ENCODE measurements at regions not wholly inside any gene's neighbourhood (a gene's known extent, or its start where the extent isn't known, plus 50 kb on each side); places are given as distances from the start of the nearest gene placed in this dataset.
"Not testable (repeated sequence)": the region's sequence is repeated elsewhere in the genome, so short reads cannot be mapped to it uniquely, and the experiment has no call there.

- H3K9me3 Mint-ChIP-seq = no peaks in the 10 kb centered on the region
- ChIA-PET POLR2A (no interaction called here), CTCF (no interaction called here)
- H3K4me3 Mint-ChIP-seq = no peak overlapping the region
- no peaks in the 10 kb centered on the region for H3K27me3 Mint-ChIP-seq
- no peak for DNase-seq
- H3K4me1 Mint-ChIP-seq = no peaks in the 10 kb centered on the region
- no peak overlapping the region for H3K27ac Mint-ChIP-seq
- H3K36me3 Mint-ChIP-seq (ENCODE audit: low read depth) = no peaks in the 10 kb centered on the region
Observed at GRCh38 chr1:201634261-201634660, 95.3 kb downstream of the NAV1 start.

- H3K27me3 Mint-ChIP-seq = no peaks in the 10 kb centered on the region
- H3K27ac Mint-ChIP-seq = no peak overlapping the region
- H3K9me3 Mint-ChIP-seq = no peaks in the 10 kb centered on the region
- POLR2A ChIA-PET = no interaction called here
- H3K4me1 Mint-ChIP-seq = no peaks in the 10 kb centered on the region
- CTCF ChIA-PET = interaction anchor here (1.1 kb wide), 1 partner anchor 21 kb away, joined by 3 read pairs; no protein-coding TSS in a partner anchor
- no peaks in the 10 kb centered on the region for H3K36me3 Mint-ChIP-seq (ENCODE audit: low read depth)
- no peak for DNase-seq
- H3K4me3 Mint-ChIP-seq = no peak overlapping the region
Observed at GRCh38 chr1:201636097-201636496, 97.2 kb downstream of the NAV1 start.

GRCh38 chr1:201636510-201636971, 97.6 kb downstream of the NAV1 start:
- Mint-ChIP-seq H3K4me1 (no peaks in the 10 kb centered on the region), H3K36me3 (ENCODE audit: low read depth) (no peaks in the 10 kb centered on the region), H3K27me3 (no peaks in the 10 kb centered on the region), H3K27ac (no peak overlapping the region), H3K9me3 (no peaks in the 10 kb centered on the region), H3K4me3 (no peak overlapping the region)
- POLR2A ChIA-PET = no interaction called here
- CTCF ChIA-PET = interaction anchor here (1.1 kb wide), 1 partner anchor 21 kb away, joined by 3 read pairs; no protein-coding TSS in a partner anchor
- no peak for DNase-seq

GRCh38 chr1:201637282-201638079, 98.6 kb downstream of the NAV1 start:
- H3K36me3 Mint-ChIP-seq (ENCODE audit: low read depth) = no peaks in the 10 kb centered on the region
- no peaks in the 10 kb centered on the region for H3K4me1 Mint-ChIP-seq
- ChIA-PET POLR2A (no interaction called here), CTCF (no interaction called here)
- no peaks in the 10 kb centered on the region for H3K9me3 Mint-ChIP-seq
- no peak for DNase-seq
- H3K27ac Mint-ChIP-seq = no peak overlapping the region
- no peaks in the 10 kb centered on the region for H3K27me3 Mint-ChIP-seq
- no peak overlapping the region for H3K4me3 Mint-ChIP-seq

GRCh38 chr1:201639391-201639790, 100.5 kb downstream of the NAV1 start:
- H3K27me3 Mint-ChIP-seq = no peaks in the 10 kb centered on the region
- H3K4me1 Mint-ChIP-seq = no peaks in the 10 kb centered on the region
- H3K27ac Mint-ChIP-seq = no peak overlapping the region
- no peaks in the 10 kb centered on the region for H3K36me3 Mint-ChIP-seq (ENCODE audit: low read depth)
- no peak for DNase-seq
- H3K4me3 Mint-ChIP-seq = no peak overlapping the region
- ChIA-PET CTCF (no interaction called here), POLR2A (no interaction called here)
- no peaks in the 10 kb centered on the region for H3K9me3 Mint-ChIP-seq

GRCh38 chr1:201639826-201640225, 100.9 kb downstream of the NAV1 start:
- H3K4me1 Mint-ChIP-seq = no peaks in the 10 kb centered on the region
- DNase-seq = no peak
- no peak overlapping the region for H3K4me3 Mint-ChIP-seq
- no peaks in the 10 kb centered on the region for H3K27me3 Mint-ChIP-seq
- POLR2A ChIA-PET = no interaction called here
- no peaks in the 10 kb centered on the region for H3K9me3 Mint-ChIP-seq
- CTCF ChIA-PET = no interaction called here
- no peak overlapping the region for H3K27ac Mint-ChIP-seq
- no peaks in the 10 kb centered on the region for H3K36me3 Mint-ChIP-seq (ENCODE audit: low read depth)

- ChIA-PET POLR2A (no interaction called here), CTCF (no interaction called here)
- Mint-ChIP-seq H3K9me3 (no peaks in the 10 kb centered on the region), H3K27ac (no peak overlapping the region), H3K4me3 (no peak overlapping the region), H3K4me1 (no peaks in the 10 kb centered on the region), H3K36me3 (ENCODE audit: low read depth) (no peaks in the 10 kb centered on the region), H3K27me3 (no peaks in the 10 kb centered on the region)
- no peak for DNase-seq
Observed at GRCh38 chr1:201640624-201641023, 101.7 kb downstream of the NAV1 start.

GRCh38 chr1:201641524-201642253, 102.8 kb downstream of the NAV1 start:
- H3K27ac Mint-ChIP-seq = no peak overlapping the region
- CTCF ChIA-PET = interaction anchor here (0.6 to 1.5 kb wide), 3 partner anchors 15 to 1600 kb away, joined by 3 read pairs; no protein-coding TSS in a partner anchor

GRCh38 chr1:201643835-201644104, 104.8 kb downstream of the NAV1 start:
- H3K4me1 Mint-ChIP-seq = peaks cover 1% of the 10 kb centered on the region
- ChIA-PET POLR2A (no interaction called here), CTCF (no interaction called here)
- DNase-seq = no peak
- H3K36me3 Mint-ChIP-seq (ENCODE audit: low read depth) = no peaks in the 10 kb centered on the region
- H3K4me3 Mint-ChIP-seq = no peak overlapping the region
- H3K27me3 Mint-ChIP-seq = peaks cover 19% of the 10 kb centered on the region
- no peak overlapping the region for H3K27ac Mint-ChIP-seq
- H3K9me3 Mint-ChIP-seq = no peaks in the 10 kb centered on the region

More at GRCh38 chr1:201641524-201642253, 102.8 kb downstream of the NAV1 start:
- POLR2A ChIA-PET = no interaction called here
- Mint-ChIP-seq H3K4me3 (no peak overlapping the region), H3K36me3 (ENCODE audit: low read depth) (no peaks in the 10 kb centered on the region), H3K27me3 (peaks cover 8% of the 10 kb centered on the region), H3K4me1 (no peaks in the 10 kb centered on the region), H3K9me3 (no peaks in the 10 kb centered on the region)
- no peak for DNase-seq

- DNase-seq = no peak
- Mint-ChIP-seq H3K9me3 (no peaks in the 10 kb centered on the region), H3K27ac (no peak overlapping the region), H3K4me1 (peaks cover 1% of the 10 kb centered on the region), H3K36me3 (ENCODE audit: low read depth) (no peaks in the 10 kb centered on the region), H3K4me3 (no peak overlapping the region), H3K27me3 (peaks cover 19% of the 10 kb centered on the region)
- CTCF ChIA-PET = no interaction called here
- POLR2A ChIA-PET = no interaction called here
Observed at GRCh38 chr1:201644197-201644596, 105.3 kb downstream of the NAV1 start.

- H3K4me1 Mint-ChIP-seq; H3K9me3 Mint-ChIP-seq; H3K36me3 Mint-ChIP-seq (ENCODE audit: low read depth); DNase-seq; POLR2A ChIA-PET; H3K4me3 Mint-ChIP-seq; H3K27ac Mint-ChIP-seq; CTCF ChIA-PET: not testable (repeated sequence)
- peaks cover 23% of the 10 kb centered on the region for H3K27me3 Mint-ChIP-seq
Observed at GRCh38 chr1:201645000-201645399, 106.1 kb downstream of the NAV1 start.

- peaks cover 1% of the 10 kb centered on the region for H3K4me1 Mint-ChIP-seq
- no peak overlapping the region for H3K4me3 Mint-ChIP-seq
- ChIA-PET CTCF (no interaction called here), POLR2A (no interaction called here)
- DNase-seq = no peak
- peaks cover 26% of the 10 kb centered on the region for H3K27me3 Mint-ChIP-seq
- H3K9me3 Mint-ChIP-seq = no peaks in the 10 kb centered on the region
- no peak overlapping the region for H3K27ac Mint-ChIP-seq
- H3K36me3 Mint-ChIP-seq (ENCODE audit: low read depth) = no peaks in the 10 kb centered on the region
Observed at GRCh38 chr1:201645956-201646355, 107.0 kb downstream of the NAV1 start.

- no peaks in the 10 kb centered on the region for H3K9me3 Mint-ChIP-seq
Observed at GRCh38 chr1:201646411-201647022, 107.6 kb downstream of the NAV1 start.

More at GRCh38 chr1:201646411-201647022, 107.6 kb downstream of the NAV1 start:
- Mint-ChIP-seq H3K4me3 (no peak overlapping the region), H3K36me3 (ENCODE audit: low read depth) (no peaks in the 10 kb centered on the region), H3K27me3 (peaks cover 32% of the 10 kb centered on the region), H3K27ac (no peak overlapping the region), H3K4me1 (peaks cover 1% of the 10 kb centered on the region)
- ChIA-PET POLR2A (no interaction called here), CTCF (no interaction called here)
- no peak for DNase-seq
